Jurkat, Clone E6-1 (cell line): ENCODE measurements at regions not wholly inside any gene's neighbourhood (a gene's known extent, or its start where the extent isn't known, plus 50 kb on each side); places are given as distances from the start of the nearest gene placed in this dataset.

Source experiments
- DNase-seq: peaks from one replicate; pipeline ENCODE4 v3.0.0-alpha.2; 2011; ENCODE audit warnings: low read depth, low spot score
- H3K4me3 ChIP-seq: 2 replicates; pipeline ENCODE4 v1.5.1; 2011; ENCODE audit warnings: mild to moderate bottlenecking, low read length, control low read depth, moderate library complexity

DNA sequence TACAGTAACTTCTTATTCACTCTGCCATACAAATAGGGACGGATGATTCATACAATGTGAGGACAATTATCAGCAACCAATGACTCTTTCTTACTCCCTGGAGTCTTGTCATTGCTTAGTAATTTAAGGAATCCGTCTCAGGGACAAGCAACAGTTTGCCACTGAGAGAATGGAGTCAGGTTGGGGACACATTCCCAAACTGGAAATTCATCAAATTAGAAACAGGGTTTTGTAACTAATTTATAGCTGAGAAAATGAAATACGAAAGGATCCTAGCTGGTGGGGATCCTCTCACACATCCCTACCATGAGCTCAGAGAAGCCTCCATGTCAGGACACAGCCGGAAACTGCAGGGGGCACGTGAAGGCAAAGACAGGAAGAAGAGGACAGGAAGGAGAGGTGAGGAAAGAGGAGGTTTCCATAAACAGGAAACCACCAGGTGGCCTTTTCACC lies 50.4 kb upstream of the KDR start:
- H3K4me3 ChIP-seq: no peak overlapping the region
- no peak for DNase-seq

- DNase-seq: no peak
- H3K4me3 ChIP-seq: no peak overlapping the region
Measured at GRCh38 chr4:55176497-55176896, 51.1 kb upstream of the KDR start.

GRCh38 chr4:55177461-55177860 lies 52.1 kb upstream of the KDR start:
- no peak for DNase-seq
- no peak overlapping the region for H3K4me3 ChIP-seq

DNA sequence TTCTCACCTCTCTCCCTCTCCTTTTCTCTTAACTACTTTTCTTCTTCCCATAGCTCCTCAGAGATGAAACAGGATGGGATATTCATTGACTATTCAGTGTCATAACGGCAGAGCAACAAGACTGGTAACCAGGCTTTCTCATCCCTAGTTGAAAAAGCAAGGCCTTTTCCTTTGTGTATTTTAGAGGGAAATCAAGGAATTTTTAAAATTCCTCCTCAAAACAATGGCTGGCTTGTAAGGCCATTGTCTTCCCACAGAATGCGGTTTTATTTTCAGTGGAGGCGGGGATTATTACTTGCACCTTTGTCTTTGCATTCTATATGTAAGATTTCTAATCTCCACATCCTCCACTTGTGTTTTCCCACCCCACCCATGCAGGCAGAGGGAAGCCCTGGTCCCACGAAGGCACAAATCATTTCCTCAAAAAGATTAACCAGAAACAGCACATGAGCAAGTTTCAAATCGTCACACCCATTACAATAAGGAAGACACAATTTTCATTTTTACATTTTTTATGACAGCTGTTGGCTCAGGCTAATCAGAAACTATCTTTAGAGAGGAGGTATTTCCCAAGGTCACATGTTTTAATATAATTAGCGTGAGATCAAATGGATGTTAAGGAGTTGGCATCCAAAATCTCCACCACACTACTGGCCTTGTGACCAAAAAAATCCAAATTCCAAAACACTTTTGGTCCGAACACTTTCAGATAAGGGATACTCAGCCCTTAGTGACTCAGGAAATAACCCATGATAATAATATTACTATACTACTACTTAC lies 53.0 kb upstream of the KDR start:
- no peak overlapping the region for H3K4me3 ChIP-seq
- DNase-seq: no peak

GRCh38 chr4:55181010-55182005 lies 55.9 kb upstream of the KDR start:
- DNase-seq: no peak
- no peak overlapping the region for H3K4me3 ChIP-seq

GRCh38 chr4:55183926-55184599 lies 58.7 kb upstream of the KDR start:
- no peak for DNase-seq
- no peak overlapping the region for H3K4me3 ChIP-seq

- DNase-seq: peak; percentile 45
- H3K4me3 ChIP-seq: no peak overlapping the region
Measured at GRCh38 chr4:55184600-55185523, 59.5 kb upstream of the KDR start.

DNA sequence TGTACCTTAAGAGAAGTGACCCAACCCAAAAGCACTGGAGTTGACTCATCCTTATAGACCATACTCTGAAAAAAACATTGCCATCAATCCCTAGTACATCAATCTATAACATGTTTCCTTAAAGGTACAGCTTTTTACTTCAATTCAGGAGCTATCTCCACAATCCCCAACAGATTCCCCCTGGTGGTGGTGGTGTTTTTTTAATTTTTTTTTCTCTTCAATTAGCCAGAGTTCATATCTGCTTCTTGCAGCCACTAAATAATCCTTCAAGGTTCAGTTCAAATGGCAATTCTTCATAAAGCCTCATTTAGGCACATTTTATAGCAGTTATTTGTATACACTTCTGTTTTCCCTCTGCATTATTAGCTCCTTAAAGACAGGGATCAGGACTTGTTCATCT lies 60.7 kb upstream of the KDR start:
- H3K4me3 ChIP-seq: no peak overlapping the region
- DNase-seq: no peak

DNA sequence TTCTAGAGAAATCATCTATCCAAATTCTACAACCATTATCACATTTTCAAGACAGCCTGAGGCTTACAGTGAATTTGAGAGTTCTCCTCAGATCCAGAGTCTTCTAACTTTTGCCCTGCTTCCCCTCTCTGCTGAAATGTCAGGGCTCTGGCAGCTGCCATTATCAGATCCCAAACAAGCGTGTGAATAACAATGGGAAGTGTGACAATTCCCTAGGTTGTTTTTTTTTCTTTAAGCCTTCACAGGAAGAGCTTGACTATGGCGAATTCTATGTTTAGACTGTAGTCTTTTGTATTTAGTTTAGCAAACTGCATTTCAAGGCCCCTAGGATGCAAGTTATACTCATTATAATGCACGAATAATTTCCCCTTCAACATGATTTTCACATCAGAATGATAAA lies 61.3 kb upstream of the KDR start:
- DNase-seq: no peak

GRCh38 chr4:55214172-55214571 lies 88.8 kb upstream of the KDR start:
- no peak for DNase-seq

More for the DNA sequence above, 61.3 kb upstream of the KDR start:
- no peak overlapping the region for H3K4me3 ChIP-seq

GRCh38 chr4:55215087-55215486 lies 89.7 kb upstream of the KDR start:
- no peak overlapping the region for H3K4me3 ChIP-seq
- no peak for DNase-seq

More at GRCh38 chr4:55214172-55214571, 88.8 kb upstream of the KDR start:
- no peak overlapping the region for H3K4me3 ChIP-seq

DNA sequence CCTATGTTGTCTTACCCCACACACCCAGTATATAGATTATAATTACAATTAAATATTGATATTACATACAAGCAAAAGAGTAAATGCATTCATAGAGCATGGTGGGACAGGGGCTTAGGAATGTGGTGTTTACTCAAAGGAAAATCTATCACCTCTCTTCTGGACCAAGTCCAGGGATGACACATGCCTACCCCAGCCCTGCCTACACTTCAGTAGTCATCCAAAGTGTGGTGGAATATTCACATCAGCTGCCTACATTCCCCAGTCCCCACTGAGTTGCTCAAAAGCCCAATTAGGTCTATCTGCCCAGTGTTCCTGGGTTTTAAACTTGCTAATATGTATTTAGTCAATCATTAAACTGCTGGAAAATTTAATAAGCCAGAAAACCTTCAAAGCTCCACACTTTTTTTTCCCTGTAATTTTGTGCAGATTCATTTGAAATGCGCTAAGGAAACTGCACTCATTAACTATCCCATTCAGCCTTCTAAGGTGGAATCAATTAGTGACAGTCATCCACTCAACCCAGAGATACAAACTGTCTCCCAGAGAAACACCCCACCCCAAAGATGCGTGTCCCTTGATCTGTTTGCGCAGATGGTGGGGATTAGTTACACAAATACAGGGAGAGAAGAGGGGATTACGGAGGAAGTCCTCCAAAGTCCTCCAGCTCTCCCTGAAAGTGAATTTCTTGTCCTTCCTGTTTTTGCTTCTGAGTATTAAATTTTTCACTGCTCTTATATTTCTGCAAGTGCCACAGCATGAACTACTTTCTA lies 91.7 kb upstream of the KDR start:
- H3K4me3 ChIP-seq: no peak overlapping the region
- no peak for DNase-seq

DNA sequence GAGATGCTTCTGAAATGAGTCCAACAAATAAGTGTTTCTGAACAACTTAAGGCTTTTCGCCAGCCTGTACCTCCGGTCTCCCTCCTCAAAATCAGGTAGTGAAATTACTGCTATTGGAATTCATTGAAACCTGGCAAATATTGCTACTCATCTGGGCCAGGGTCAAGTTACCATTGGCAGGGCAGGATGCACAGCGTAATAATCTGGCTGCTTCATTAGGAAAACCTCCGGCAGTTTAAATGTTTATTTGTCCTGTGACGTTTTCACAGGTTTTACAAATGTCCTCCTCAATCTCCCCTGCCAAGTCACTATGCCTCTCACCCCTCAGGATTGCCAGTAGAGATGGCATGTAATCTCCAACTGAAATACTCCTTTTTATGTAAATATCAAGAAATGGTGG lies 92.6 kb upstream of the KDR start:
- H3K4me3 ChIP-seq: no peak overlapping the region
- no peak for DNase-seq

GRCh38 chr4:55237839-55238238 lies 108.2 kb upstream of the SRD5A3 start:
- H3K4me3 ChIP-seq: no peak overlapping the region
- peak; percentile 56 for DNase-seq

- H3K4me3 ChIP-seq: no peak overlapping the region
Measured at GRCh38 chr4:55238407-55238806, 107.6 kb upstream of the SRD5A3 start.

GRCh38 chr4:55241461-55241860 lies 104.6 kb upstream of the SRD5A3 start:
- H3K4me3 ChIP-seq: no peak overlapping the region
- no peak for DNase-seq

More at GRCh38 chr4:55238407-55238806, 107.6 kb upstream of the SRD5A3 start:
- DNase-seq: no peak

DNA sequence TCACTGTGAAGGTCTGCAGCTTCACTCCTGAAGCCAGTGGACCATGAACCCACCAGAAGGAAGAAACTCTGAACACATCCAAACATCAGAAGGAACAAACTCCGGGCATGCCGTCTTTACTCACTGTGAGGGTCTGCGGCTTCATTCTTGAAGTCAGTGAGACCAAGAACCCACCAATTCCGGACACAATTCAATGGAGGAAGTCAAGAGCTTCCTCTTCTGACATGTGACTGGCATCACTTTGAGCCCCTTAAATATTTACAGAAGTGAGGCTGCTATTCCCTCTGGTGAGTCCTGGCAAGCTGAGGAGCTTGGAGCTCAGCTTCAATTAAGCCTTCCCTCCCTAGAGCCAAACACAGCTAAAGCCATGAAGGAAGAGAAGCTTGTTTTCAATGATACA lies 103.5 kb upstream of the SRD5A3 start:
- H3K4me3 ChIP-seq: no peak overlapping the region
- no peak for DNase-seq

- no peak overlapping the region for H3K4me3 ChIP-seq
- no peak for DNase-seq
Measured at GRCh38 chr4:55247521-55247920, 98.5 kb upstream of the SRD5A3 start.
